Spleen (tissue), 11 donors: ENCODE measurements at regions not wholly inside any gene's neighbourhood (a gene's known extent, or its start where the extent isn't known, plus 50 kb on each side); places are given as distances from the start of the nearest gene placed in this dataset.

Source experiments
- DNase-seq: peaks from one replicate; pipeline ENCODE4 v3.0.0-alpha.2; 2020
- H3K27ac ChIP-seq, 8 donors: fragments of 200-600 bp; sonication (generic) in 7 of 8; 1 replicate in 4 of 8; 2 replicates in 4 of 8; pipeline versions ENCODE4 v1.5.0 to v1.8.0; 2016 to 2021; ENCODE audit warnings: inconsistent platforms in 4 of 8, mild to moderate bottlenecking in 4 of 8, moderate library complexity in 1 of 8
- H3K27me3 ChIP-seq, 7 donors: fragments of 200-600 bp; sonication (generic) in 6 of 7; replicated peaks in 1 of 7; 1 replicate in 4 of 7; 2 replicates in 3 of 7; pipeline versions ENCODE4 v1.5.0 to v1.8.0; 2016 to 2021; ENCODE audit warnings: inconsistent platforms in 3 of 7, mild to moderate bottlenecking in 1 of 7
- H3K36me3 ChIP-seq, 6 donors: fragments of 200-600 bp; sonication (generic) in 5 of 6; 1 replicate in 4 of 6; 2 replicates in 2 of 6; pipeline versions ENCODE4 v1.5.0 to v1.8.0; 2016 to 2021; ENCODE audit warnings: inconsistent platforms in 2 of 6
- H3K4me1 ChIP-seq, 6 donors: fragments of 200-600 bp; sonication (generic) in 5 of 6; 1 replicate in 3 of 6; 2 replicates in 3 of 6; pipeline versions ENCODE4 v1.5.0 to v1.8.0; 2016 to 2021; ENCODE audit warnings: inconsistent platforms in 3 of 6
- H3K4me3 ChIP-seq, 8 donors: fragments of 200-600 bp; sonication (generic) in 7 of 8; 1 replicate in 4 of 8; 2 replicates in 4 of 8; pipeline versions ENCODE4 v1.5.0 to v1.8.0; 2016 to 2021; ENCODE audit warnings: inconsistent platforms in 4 of 8, mild to moderate bottlenecking in 4 of 8, moderate library complexity in 2 of 8
- H3K9me3 ChIP-seq, 8 donors: fragments of 200-600 bp; sonication (generic) in 7 of 8; 1 replicate in 4 of 8; 2 replicates in 4 of 8; pipeline versions ENCODE4 v1.5.0 to v1.8.0; 2016 to 2021; ENCODE audit warnings: inconsistent platforms in 4 of 8
- POLR2A ChIP-seq, 3 donors: fragments of 450-650 bp; IDR thresholded peaks; one replicate each; pipeline ENCODE4 v1.5.1; 2017; ENCODE audit warnings: antibody characterized with exemption in 3 of 3, mild to moderate bottlenecking in 1 of 3
- POLR2AphosphoS5 ChIP-seq, 3 donors: sonication (generic); formaldehyde crosslinking; IDR thresholded peaks; one replicate each; pipeline ENCODE4 v1.5.1; 2017; ENCODE audit warnings: antibody characterized with exemption in 3 of 3
- WGBS, 5 donors: extraction: QIAGEN DNeasy Blood & Tissue Kit in 3 of 5; methylation state at CpG; one replicate each; pipeline versions ENCODE4 v1.1.5 to v1.1.7; 2013 to 2018; 5-methylcytosine and 5-hydroxymethylcytosine counted together
- intact Hi-C: fragments of 100-400 bp; cut with DNase I; formaldehyde crosslinking; loops from one replicate; pipeline ENCODE4 v1.15.0; 2023; ENCODE audit warnings: low total_unique reads
- TF ChIP-seq, protein P1 (sequence below), 11 experiments: fragments of 200-600 bp in 7 of 11; fragments of 450-650 bp in 4 of 11; sonication (generic) in 4 of 11; IDR thresholded peaks in 8 of 11; conservative IDR thresholded peaks in 3 of 11; 1 replicate in 7 of 11; 2 replicates in 4 of 11; pipeline versions ENCODE4 v1.4.0 to v1.8.0; 2016 to 2021; ENCODE audit warnings: antibody characterized with exemption in 11 of 11, inconsistent platforms in 4 of 11, mild to moderate bottlenecking in 1 of 11
- donor health status: healthy with polysubstance abuse.
- donor health status: DM: no; HTN: no; CAD: no; lungs with moderate emphysema.
- donor health status: DM: no; HTN: no; CAD: no.
- donor health status: Bipolar disorder and iron deficiency.
- donor health status: healthy.
- donor health status: DM: no; HTN: no; CAD: no.
- donor health status: DM: yes; HTN: yes; CAD: no.

DNA sequence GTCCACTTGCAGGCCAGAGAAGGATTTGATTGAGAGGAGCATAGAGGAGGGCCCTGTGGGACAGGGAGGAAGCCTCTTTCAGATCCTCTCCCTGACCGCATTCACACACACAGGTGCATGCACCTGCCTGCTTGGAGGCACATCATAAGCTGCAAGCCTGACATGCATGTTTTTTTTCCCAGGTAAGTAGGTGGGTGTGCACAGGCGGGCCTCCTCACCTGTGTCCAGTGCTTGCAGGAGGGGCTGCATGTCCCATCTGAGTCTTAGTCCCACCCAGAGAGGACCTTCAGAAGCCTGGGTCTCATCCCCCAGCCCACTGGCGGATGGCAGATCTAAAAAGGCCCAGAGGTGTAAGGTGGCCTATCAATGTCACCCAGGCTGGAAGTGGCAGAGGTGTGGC, 130.8 kb downstream of the TMEM132E start:
- no peaks in the 10 kb centered on the region for H3K36me3 ChIP-seq
- no peak for DNase-seq
- TF ChIP-seq, protein P1, sequence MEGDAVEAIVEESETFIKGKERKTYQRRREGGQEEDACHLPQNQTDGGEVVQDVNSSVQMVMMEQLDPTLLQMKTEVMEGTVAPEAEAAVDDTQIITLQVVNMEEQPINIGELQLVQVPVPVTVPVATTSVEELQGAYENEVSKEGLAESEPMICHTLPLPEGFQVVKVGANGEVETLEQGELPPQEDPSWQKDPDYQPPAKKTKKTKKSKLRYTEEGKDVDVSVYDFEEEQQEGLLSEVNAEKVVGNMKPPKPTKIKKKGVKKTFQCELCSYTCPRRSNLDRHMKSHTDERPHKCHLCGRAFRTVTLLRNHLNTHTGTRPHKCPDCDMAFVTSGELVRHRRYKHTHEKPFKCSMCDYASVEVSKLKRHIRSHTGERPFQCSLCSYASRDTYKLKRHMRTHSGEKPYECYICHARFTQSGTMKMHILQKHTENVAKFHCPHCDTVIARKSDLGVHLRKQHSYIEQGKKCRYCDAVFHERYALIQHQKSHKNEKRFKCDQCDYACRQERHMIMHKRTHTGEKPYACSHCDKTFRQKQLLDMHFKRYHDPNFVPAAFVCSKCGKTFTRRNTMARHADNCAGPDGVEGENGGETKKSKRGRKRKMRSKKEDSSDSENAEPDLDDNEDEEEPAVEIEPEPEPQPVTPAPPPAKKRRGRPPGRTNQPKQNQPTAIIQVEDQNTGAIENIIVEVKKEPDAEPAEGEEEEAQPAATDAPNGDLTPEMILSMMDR (IDR thresholded peaks at IDR 0.05 in 8 of 11, conservative IDR thresholded peaks at IDR 0.05 in 3 of 11) = no peak
- TF ChIP-seq POLR2AphosphoS5 (IDR thresholded peaks at IDR 0.05) (no peak), POLR2A (IDR thresholded peaks at IDR 0.05) (no peak)
- intact Hi-C loops = no loop called here
- 75 to 90% (median 81%) methylated on average over 1 to 3 of the region's 3 CpGs for WGBS, 5 donors
- peaks cover 0 to 68% (median 0%) of the 10 kb centered on the region in 7 donors for H3K27me3 ChIP-seq
- H3K4me1 ChIP-seq = no peaks in the 10 kb centered on the region
- no peaks in the 10 kb centered on the region for H3K9me3 ChIP-seq
- H3K27ac ChIP-seq = no peak overlapping the region
- H3K4me3 ChIP-seq = no peak overlapping the region

DNA sequence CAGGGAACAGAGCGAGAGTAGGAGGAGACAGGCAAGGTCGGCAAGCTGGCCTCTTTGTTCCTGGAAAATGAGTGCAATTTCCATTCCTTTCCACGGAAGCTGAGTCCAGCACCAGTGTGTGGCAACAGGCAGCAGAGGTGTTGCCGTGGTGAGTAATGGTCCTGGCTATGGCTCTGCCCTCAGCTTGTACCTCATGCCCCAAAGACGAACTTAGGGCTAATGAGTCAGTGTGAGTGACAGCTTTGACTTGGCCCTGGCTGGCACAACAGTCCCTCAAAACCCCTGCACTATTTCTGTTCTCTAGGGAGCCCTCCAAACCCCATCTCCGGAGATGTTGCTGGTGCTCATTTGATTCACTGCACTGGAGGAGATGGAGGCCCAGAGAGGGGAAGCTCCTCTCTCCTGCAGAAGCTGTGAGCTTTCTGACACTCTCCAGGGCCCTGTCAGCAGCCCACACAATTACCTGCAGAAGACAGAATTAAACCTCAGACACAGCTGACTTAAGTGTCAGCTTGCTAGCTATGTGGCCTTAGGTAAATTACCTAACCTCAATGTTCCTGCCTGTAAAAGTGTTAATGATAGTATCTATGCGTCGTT, 129.9 kb downstream of the TMEM132E start:
- DNase-seq = no peak
- Histone ChIP-seq H3K4me1 (no peaks in the 10 kb centered on the region), H3K27me3 (peaks cover 0 to 60% (median 0%) of the 10 kb centered on the region in 7 donors), H3K9me3 (no peaks in the 10 kb centered on the region), H3K27ac (no peak overlapping the region), H3K36me3 (no peaks in the 10 kb centered on the region), H3K4me3 (no peak overlapping the region)
- intact Hi-C loops = no loop called here
- TF ChIP-seq, protein P1 (IDR thresholded peaks at IDR 0.05 in 8 of 11, conservative IDR thresholded peaks at IDR 0.05 in 3 of 11) = no peak
- 49 to 60% (median 56%) methylated on average over 8 of the region's 8 CpGs for WGBS, 5 donors

DNA sequence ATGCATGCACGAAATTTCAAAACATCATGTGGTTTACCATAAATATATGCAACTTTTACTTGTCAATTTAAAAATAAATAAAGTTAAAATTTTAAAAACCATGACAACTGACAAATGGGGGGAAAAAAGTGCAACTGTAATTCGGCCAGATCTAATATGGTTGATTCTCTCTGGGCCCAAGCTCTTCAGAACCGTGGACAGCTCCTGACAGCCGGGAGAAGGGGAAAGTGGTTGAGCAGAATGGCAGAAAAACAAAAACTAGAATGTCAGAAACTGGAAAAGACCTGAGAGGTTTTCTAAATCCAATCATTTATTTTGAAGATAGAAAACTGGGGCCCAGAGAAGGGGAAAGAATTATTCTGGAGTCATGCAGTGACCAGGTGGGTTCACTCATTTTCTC, 126.6 kb downstream of the TMEM132E start:
- Histone ChIP-seq H3K36me3 (no peaks in the 10 kb centered on the region), H3K4me1 (no peaks in the 10 kb centered on the region), H3K27me3 (peaks cover 0 to 64% (median 0%) of the 10 kb centered on the region in 7 donors), H3K9me3 (no peaks in the 10 kb centered on the region), H3K4me3 (no peak overlapping the region), H3K27ac (no peak overlapping the region)
- 7 to 10% (median 7%) methylated on average over 4 of the region's 4 CpGs for WGBS, 5 donors
- no peak for DNase-seq
- no peak for TF ChIP-seq POLR2A (IDR thresholded peaks at IDR 0.05)
- no peak for TF ChIP-seq POLR2AphosphoS5 (IDR thresholded peaks at IDR 0.05)
- TF ChIP-seq, protein P1 (IDR thresholded peaks at IDR 0.05 in 8 of 11, conservative IDR thresholded peaks at IDR 0.05 in 3 of 11) = no peak
- intact Hi-C loops = no loop called here

DNA sequence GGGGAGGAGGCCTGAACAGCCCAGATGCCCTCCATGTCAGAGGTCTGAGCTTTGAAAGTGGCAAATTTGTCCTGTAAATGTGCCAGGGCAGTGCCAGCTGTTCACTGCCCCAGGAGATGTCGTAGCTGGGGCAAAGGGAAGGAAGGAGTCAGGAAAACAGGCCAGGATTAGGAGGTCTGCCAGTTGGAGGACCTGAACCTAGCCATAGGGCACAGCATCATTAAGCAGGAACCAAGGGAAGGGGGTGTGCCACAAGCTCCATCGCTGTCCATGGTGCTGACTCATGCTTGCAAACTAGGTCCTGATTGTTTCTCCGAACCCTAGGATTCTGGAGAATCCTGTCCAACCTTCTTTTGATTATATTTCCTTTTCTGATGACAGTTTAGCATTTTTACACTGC, 124.2 kb downstream of the TMEM132E start:
- Histone ChIP-seq H3K4me3 (no peak overlapping the region), H3K27me3 (peaks cover 0 to 51% (median 0%) of the 10 kb centered on the region in 7 donors), H3K36me3 (no peaks in the 10 kb centered on the region), H3K9me3 (no peaks in the 10 kb centered on the region), H3K27ac (no peak overlapping the region), H3K4me1 (no peaks in the 10 kb centered on the region)
- intact Hi-C loops = no loop called here
- WGBS, 5 donors = 18 to 28% (median 24%) methylated on average over 3 of the region's 3 CpGs
- TF ChIP-seq POLR2A (IDR thresholded peaks at IDR 0.05) = no peak
- TF ChIP-seq, protein P1 (IDR thresholded peaks at IDR 0.05 in 8 of 11, conservative IDR thresholded peaks at IDR 0.05 in 3 of 11) = no peak
- TF ChIP-seq POLR2AphosphoS5 (IDR thresholded peaks at IDR 0.05) = no peak
- no peak for DNase-seq
